ENCODE measurements at regions not wholly inside any gene's neighbourhood (a gene's known extent, or its start where the extent isn't known, plus 50 kb on each side); places are given as distances from the start of the nearest gene placed in this dataset.

DNA sequence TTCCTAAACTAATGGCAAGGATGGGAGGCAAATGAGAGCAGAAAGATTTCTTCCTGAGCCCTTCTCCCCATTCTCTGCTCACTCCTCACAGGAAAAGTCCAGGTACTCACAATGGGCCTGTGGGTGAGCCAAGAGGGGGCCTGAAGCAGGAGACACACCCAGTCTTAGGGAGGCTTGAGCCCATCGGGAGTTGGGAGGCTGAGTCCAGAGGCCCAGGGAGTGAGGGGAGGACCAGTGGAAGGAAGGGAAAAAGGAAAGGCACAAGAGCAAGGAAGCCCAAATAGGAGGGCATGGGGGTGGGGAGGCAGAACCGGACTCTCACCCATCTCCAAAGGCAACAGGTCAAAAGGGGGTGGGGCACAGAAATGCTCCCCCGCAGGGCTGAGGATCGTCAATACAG lies 68.1 kb upstream of the CNEP1R1 start:
- TF ChIP-seq, protein P1, sequence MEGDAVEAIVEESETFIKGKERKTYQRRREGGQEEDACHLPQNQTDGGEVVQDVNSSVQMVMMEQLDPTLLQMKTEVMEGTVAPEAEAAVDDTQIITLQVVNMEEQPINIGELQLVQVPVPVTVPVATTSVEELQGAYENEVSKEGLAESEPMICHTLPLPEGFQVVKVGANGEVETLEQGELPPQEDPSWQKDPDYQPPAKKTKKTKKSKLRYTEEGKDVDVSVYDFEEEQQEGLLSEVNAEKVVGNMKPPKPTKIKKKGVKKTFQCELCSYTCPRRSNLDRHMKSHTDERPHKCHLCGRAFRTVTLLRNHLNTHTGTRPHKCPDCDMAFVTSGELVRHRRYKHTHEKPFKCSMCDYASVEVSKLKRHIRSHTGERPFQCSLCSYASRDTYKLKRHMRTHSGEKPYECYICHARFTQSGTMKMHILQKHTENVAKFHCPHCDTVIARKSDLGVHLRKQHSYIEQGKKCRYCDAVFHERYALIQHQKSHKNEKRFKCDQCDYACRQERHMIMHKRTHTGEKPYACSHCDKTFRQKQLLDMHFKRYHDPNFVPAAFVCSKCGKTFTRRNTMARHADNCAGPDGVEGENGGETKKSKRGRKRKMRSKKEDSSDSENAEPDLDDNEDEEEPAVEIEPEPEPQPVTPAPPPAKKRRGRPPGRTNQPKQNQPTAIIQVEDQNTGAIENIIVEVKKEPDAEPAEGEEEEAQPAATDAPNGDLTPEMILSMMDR (IDR thresholded peaks at IDR 0.05), result no peak

DNA sequence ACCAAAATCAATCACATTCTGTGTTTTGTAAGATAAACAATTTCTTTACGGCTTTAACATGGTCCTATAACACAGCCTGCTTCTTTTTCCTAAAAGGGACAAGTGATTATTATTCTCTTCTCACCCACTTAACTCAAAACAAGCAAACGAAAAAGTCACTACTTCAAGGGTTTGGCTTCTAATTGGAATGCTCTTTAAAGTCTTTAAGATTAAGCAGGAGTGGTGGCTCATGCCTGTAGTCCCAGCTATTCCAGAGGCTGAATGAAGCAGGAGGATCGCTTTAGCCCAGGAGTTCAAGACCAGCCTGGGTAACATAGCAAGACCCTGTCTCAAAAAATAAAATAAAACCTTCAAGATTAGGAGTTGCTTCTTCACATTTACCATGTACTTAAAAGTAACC lies 66.6 kb upstream of the CNEP1R1 start:
- TF ChIP-seq, protein P1 (IDR thresholded peaks at IDR 0.05), result no peak

DNA sequence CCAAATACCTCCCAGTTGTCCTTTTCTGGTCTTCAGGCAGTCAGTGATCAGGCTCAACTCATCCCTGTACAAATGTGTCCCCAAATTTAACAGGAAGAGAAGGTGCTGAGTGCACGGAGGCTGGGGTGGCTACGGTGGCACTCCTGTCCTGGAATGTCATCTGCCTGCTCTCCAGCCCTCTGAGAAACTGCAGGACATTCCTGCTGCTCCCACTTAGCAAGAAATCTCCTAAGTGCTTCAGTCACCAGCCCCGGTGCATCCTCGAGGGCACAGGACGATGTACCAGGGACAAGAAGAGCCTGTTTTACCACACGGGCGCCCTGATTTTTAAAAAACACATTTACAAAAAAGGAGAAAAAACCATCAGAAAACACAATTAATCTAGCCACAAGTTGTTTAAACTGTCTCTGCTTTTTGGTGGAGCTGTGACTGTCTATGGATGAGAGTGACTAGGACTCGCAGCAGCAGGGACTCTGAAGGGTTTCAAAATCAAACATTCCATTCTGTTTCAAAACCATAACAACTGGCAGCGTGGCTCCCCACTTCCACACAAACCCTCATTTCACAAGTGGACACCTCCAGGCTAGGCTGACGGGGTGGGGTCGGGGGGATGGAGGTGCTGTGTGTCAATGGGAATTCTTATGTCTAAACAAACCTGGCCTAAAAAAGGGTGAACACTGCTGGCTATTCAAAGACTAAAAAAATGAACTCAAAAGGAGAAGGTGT lies 65.3 kb upstream of the CNEP1R1 start:
- TF ChIP-seq, protein P1 (IDR thresholded peaks at IDR 0.05), result no peak

DNA sequence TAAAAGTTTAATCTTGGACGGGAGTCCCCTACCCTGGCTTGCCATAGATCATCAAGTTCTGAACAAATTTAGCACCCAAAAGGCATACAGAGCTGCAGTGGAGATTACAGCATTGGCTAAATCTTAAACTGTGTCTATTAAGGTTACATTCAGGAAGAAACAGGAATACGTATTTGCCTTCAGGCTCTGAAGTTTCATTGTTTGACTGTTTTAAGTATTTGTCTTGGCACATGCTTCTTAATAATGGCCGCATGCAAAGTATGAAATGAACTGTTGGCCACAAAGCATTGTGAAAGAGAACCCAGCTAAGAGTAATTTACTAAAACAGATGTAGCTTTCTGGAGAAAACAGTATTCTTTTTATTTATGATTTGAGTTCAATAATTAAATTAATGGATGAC lies 63.9 kb upstream of the CNEP1R1 start:
- TF ChIP-seq, protein P1 (IDR thresholded peaks at IDR 0.05), result no peak

DNA sequence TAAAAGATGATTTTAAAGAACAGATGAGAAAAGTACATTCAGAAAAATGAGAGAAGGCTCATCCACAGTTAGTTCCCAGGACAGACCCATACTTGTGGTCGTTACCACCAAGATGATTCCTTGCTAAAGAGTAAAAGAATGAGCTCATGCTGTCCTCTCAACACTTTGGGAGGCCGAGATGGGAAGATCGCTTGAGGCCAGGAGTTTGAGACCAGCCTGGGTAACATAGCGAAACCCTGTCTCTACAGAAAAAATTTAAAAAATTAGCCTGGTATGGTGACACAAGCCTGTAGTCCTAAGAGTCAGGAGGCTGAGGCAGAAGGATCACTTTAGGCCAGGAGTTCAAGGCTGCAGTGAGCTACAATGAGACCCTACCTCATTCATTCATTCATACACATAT lies 60.7 kb upstream of the CNEP1R1 start:
- TF ChIP-seq, protein P1 (IDR thresholded peaks at IDR 0.05), result no peak

DNA sequence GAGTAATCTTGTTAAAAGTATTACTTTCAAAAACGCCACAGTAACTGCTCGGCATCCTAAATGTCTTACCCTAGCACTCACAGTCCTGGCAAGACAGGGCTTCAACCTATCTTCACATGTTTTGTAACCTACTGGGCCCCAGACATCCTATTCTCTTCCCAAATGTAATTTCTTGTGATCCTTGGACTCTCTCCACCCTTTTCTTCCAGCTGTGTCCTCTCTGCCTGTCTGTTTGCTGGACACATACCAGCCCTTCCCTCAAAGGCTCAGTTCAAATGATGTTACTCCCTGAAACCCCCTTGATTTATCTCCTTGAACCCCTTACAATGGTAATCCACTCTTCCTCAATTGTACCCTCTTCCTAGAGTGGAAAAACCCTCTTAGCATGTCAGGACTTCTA lies 60.1 kb upstream of the CNEP1R1 start:
- TF ChIP-seq, protein P1 (IDR thresholded peaks at IDR 0.05), result no peak

DNA sequence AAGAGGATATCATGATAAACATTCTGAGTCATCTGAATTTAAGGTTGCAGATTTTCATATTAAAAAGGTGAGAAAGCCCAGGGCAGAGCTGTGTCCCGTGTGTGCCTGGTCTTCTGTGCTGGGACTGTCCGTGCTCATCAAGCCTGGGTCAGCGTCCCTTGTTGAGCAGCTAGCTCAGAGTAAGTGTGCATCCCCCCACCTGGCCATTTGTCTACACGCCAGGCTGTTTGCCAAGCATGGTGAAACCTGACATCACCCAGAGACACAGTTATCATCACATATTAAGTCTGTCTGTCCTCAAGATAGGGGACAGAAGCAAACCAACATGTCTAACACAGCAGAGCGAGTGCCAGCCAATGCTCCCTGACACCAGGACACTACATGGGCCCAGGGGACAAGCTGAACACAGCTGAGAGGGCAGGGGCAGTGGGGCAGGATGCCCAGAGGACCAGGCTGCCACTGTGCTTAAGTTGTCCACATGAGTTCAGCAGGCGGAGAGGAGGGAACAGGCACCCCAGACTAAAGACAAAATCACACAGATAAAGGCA lies 57.9 kb upstream of the CNEP1R1 start:
- TF ChIP-seq, protein P1 (IDR thresholded peaks at IDR 0.05), result no peak
